ENCODE measurements at regions not wholly inside any gene's neighbourhood (a gene's known extent, or its start where the extent isn't known, plus 50 kb on each side); places are given as distances from the start of the nearest gene placed in this dataset.

- Histone ChIP-seq H3K4me1 (ENCODE audit: insufficient read depth, low read length) (no peaks in the 10 kb centered on the region), H4K8ac (replicated peaks; ENCODE audit: insufficient read length, low read depth, low read length) (no peak overlapping the region), H3K56ac (ENCODE audit: insufficient read length, low read depth, low read length) (no peak overlapping the region), H3K9me3 (ENCODE audit: control insufficient read depth, low read depth, low read length) (no peaks in the 10 kb centered on the region), H2BK15ac (ENCODE audit: low read depth, low read length) (no peak overlapping the region), H2AK5ac (ENCODE audit: insufficient read length, low read length) (no peak overlapping the region), H3K18ac (ENCODE audit: insufficient read length, low read depth, low read length) (no peak overlapping the region), H3K23ac (ENCODE audit: insufficient read length, low read depth, low read length) (no peak overlapping the region), H2BK5ac (ENCODE audit: insufficient read length, low read length) (no peak overlapping the region), H3K4me2 (ENCODE audit: insufficient read depth, insufficient read length, low read length) (no peak overlapping the region), H3K4ac (ENCODE audit: low read depth, low read length) (no peak overlapping the region), H3K23me2 (ENCODE audit: insufficient read length, low read depth, low read length, poor library complexity, severe bottlenecking) (no peaks in the 10 kb centered on the region), H4K5ac (ENCODE audit: insufficient read length, low read depth, low read length) (no peak overlapping the region), H2BK20ac (ENCODE audit: low read depth, low read length, poor library complexity, severe bottlenecking) (no peak overlapping the region), H4K91ac (ENCODE audit: insufficient read length, low read depth, low read length) (no peak overlapping the region), H3K79me1 (ENCODE audit: insufficient read depth, low read depth, low read length, poor library complexity, severe bottlenecking) (no peaks in the 10 kb centered on the region), H3K14ac (ENCODE audit: insufficient read depth, low read length) (no peak overlapping the region), H2BK120ac (ENCODE audit: low read depth, low read length, poor library complexity, severe bottlenecking) (no peak overlapping the region), H3K27me3 (ENCODE audit: insufficient read depth, low read length) (no peaks in the 10 kb centered on the region), H4K20me1 (ENCODE audit: control insufficient read depth, insufficient read depth, insufficient read length) (no peaks in the 10 kb centered on the region), H3K27ac (ENCODE audit: insufficient read length, low read depth, low read length) (no peak overlapping the region), H3T11ph (ENCODE audit: low read length) (no peak overlapping the region), H2AFZ (ENCODE audit: low read length) (no peak overlapping the region), H2BK12ac (ENCODE audit: insufficient read length, low read depth, low read length) (no peak overlapping the region), H3K79me2 (ENCODE audit: insufficient read depth, low read length) (no peaks in the 10 kb centered on the region), H3K9ac (ENCODE audit: extremely low read depth, insufficient read length, low read length) (no peak overlapping the region)
- H3K27me3 Mint-ChIP-seq (ENCODE audit: low read depth) = no peaks in the 10 kb centered on the region
- H3K4me1 Mint-ChIP-seq = no peaks in the 10 kb centered on the region
- no peaks in the 10 kb centered on the region for H3K36me3 Mint-ChIP-seq (ENCODE audit: insufficient read depth in 1 of 3, low read depth in 3 of 3)
- DNase-seq = no peak
- H3K9me3 Mint-ChIP-seq = peaks cover 0 to 3% of the 10 kb centered on the region in 2 experiments; a peak in 1 of 5 replicates
- TF ChIP-seq, protein P1, sequence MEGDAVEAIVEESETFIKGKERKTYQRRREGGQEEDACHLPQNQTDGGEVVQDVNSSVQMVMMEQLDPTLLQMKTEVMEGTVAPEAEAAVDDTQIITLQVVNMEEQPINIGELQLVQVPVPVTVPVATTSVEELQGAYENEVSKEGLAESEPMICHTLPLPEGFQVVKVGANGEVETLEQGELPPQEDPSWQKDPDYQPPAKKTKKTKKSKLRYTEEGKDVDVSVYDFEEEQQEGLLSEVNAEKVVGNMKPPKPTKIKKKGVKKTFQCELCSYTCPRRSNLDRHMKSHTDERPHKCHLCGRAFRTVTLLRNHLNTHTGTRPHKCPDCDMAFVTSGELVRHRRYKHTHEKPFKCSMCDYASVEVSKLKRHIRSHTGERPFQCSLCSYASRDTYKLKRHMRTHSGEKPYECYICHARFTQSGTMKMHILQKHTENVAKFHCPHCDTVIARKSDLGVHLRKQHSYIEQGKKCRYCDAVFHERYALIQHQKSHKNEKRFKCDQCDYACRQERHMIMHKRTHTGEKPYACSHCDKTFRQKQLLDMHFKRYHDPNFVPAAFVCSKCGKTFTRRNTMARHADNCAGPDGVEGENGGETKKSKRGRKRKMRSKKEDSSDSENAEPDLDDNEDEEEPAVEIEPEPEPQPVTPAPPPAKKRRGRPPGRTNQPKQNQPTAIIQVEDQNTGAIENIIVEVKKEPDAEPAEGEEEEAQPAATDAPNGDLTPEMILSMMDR (conservative IDR thresholded peaks at IDR 0.05) = no peak; the same call in 1 of the 3 replicates
- WGBS (ENCODE audit: extremely low coverage, insufficient read length, low lambda C conversion rate) = no CpG with 5 or more reads among the region's 9 CpGs
- no peak overlapping the region for H3K4me3 Mint-ChIP-seq
- H3K27ac Mint-ChIP-seq = no peak overlapping the region
These were observed 379.4 kb downstream of the RPS29 start for GRCh38 chr14:49206828-49207227.

Measured in H9 (cell line).